Endothelial cell of umbilical vein (primary cell): ENCODE measurements at regions not wholly inside any gene's neighbourhood (a gene's known extent, or its start where the extent isn't known, plus 50 kb on each side); places are given as distances from the start of the nearest gene placed in this dataset.

Experiments
- BruUV-seq: library from RNA; stranded (reverse); fragments of 400-500 nt; replicated peaks from 2 replicates; lab custom pipeline; 2021; lab: Mats Ljungman, UMichigan
- CTCF ChIA-PET: fragments of 300-600, 350-600 bp; sonication (Branson Sonifier 250); formaldehyde crosslinking; loops from one replicate; lab custom pipeline; 2021; ENCODE audit warnings: antibody characterized with exemption, inconsistent platforms; lab: Charles Lee
- POLR2A ChIA-PET: fragments of 300-600, 350-600 bp; sonication (Branson Sonifier 250); formaldehyde crosslinking; loops from one replicate; lab custom pipeline; 2021; ENCODE audit warnings: antibody characterized with exemption, inconsistent platforms; lab: Charles Lee
- DNase-seq: peaks from one replicate; pipeline ENCODE4 v3.0.0-alpha.2; 2011; ENCODE audit warnings: low read depth, low spot score
- FAIRE-seq: peaks from 2 replicates; lab custom pipeline; 2011; peaks lifted over from hg19 to GRCh38; lab: Jason Lieb, UNC
- H2AFZ ChIP-seq: 2 replicates; pipeline ENCODE4 v1.6.0; 2012; ENCODE audit warnings: low read depth, low read length, control low read depth, inconsistent platforms
- H3K27ac ChIP-seq: 2 replicates; pipeline ENCODE4 v1.5.1; 2011; ENCODE audit warnings: low read depth, mild to moderate bottlenecking, control low read depth, low read length, moderate library complexity; ENCODE audit not compliant: insufficient read depth
- H3K27me3 ChIP-seq, 2 experiments: 2 replicates each; pipeline versions ENCODE4 v1.6.0 to v1.6.1; 2011; ENCODE audit warnings: low read length in 2 of 2, mixed read lengths in 1 of 2; ENCODE audit not compliant: control insufficient read depth in 2 of 2, insufficient read depth in 2 of 2
- H3K36me3 ChIP-seq, 2 experiments: 2 replicates in 1 of 2; 3 replicates in 1 of 2; pipeline ENCODE4 v1.5.1; 2011; ENCODE audit warnings: low read length in 2 of 2, mild to moderate bottlenecking in 1 of 2, moderate library complexity in 1 of 2; ENCODE audit not compliant: control insufficient read depth in 2 of 2, insufficient read depth in 2 of 2; ENCODE audit errors: extremely low read depth in 1 of 2
- H3K4me1 ChIP-seq: 3 replicates; pipeline ENCODE4 v1.5.1; 2011; ENCODE audit warnings: mild to moderate bottlenecking, low read length; ENCODE audit not compliant: control insufficient read depth, insufficient read depth; ENCODE audit errors: extremely low read depth
- H3K4me2 ChIP-seq: 2 replicates; pipeline ENCODE4 v1.6.1; 2011; ENCODE audit warnings: low read length, control low read depth, mixed read lengths; ENCODE audit not compliant: insufficient read depth
- H3K4me3 ChIP-seq, 3 experiments: fragments of 200-600 bp in 1 of 3; sonication (generic), shearing (Covaris generic) in 1 of 3; replicated peaks in 1 of 3; 2 replicates each; pipeline ENCODE4 v1.5.1; 2011 to 2016; ENCODE audit warnings: control low read depth in 3 of 3, low read length in 3 of 3, mild to moderate bottlenecking in 2 of 3, inconsistent platforms in 1 of 3, low read depth in 1 of 3, moderate library complexity in 1 of 3; ENCODE audit not compliant: insufficient read depth in 1 of 3
- H3K79me2 ChIP-seq: 2 replicates; pipeline ENCODE4 v1.6.0; 2012; ENCODE audit warnings: low read length, inconsistent platforms; ENCODE audit not compliant: control insufficient read depth, insufficient read depth
- H3K9ac ChIP-seq: replicated peaks from 2 replicates; pipeline ENCODE3; 2011; ENCODE audit warnings: low read length, control low read depth; ENCODE audit not compliant: insufficient read depth; ENCODE audit errors: extremely low read depth
- H3K9me1 ChIP-seq: replicated peaks from 3 replicates; pipeline ENCODE4 v1.6.0; 2011; ENCODE audit warnings: mild to moderate bottlenecking, low read length; ENCODE audit not compliant: control insufficient read depth, insufficient read depth; ENCODE audit errors: extremely low read depth
- H3K9me3 ChIP-seq: replicated peaks from 2 replicates; pipeline ENCODE4 v1.5.1; 2012; ENCODE audit warnings: low read length, inconsistent platforms; ENCODE audit not compliant: control insufficient read depth, insufficient read depth
- H4K20me1 ChIP-seq: replicated peaks from 2 replicates; pipeline ENCODE3; 2011; ENCODE audit warnings: mild to moderate bottlenecking, low read length; ENCODE audit not compliant: control insufficient read depth, insufficient read depth; ENCODE audit errors: extremely low read depth
- CTCF ChIP-seq, 2 donors: IDR thresholded peaks; 1 replicate in 1 of 2; 2 replicates in 1 of 2; pipeline ENCODE4 v1.5.1; 2011; ENCODE audit warnings: low read length in 2 of 2, mild to moderate bottlenecking in 2 of 2, moderate library complexity in 2 of 2, control low read depth in 1 of 2, inconsistent platforms in 1 of 2, low read depth in 1 of 2; ENCODE audit not compliant: insufficient read depth in 1 of 2; ENCODE audit errors: extremely low read depth in 1 of 2
- EZH2 ChIP-seq: IDR thresholded peaks from 2 replicates; pipeline ENCODE4 v1.6.1; 2012; ENCODE audit warnings: borderline replicate concordance, low read depth, mild to moderate bottlenecking, moderate library complexity, low read length, inconsistent platforms; ENCODE audit not compliant: severe bottlenecking
- FOS ChIP-seq: IDR thresholded peaks from 2 replicates; pipeline ENCODE4 v1.6.1; 2011; ENCODE audit warnings: mild to moderate bottlenecking, low read length, moderate library complexity, borderline replicate concordance; ENCODE audit not compliant: insufficient read depth
- GATA2 ChIP-seq: IDR thresholded peaks from 2 replicates; pipeline ENCODE4 v1.7.0; 2011; ENCODE audit warnings: low read depth, mild to moderate bottlenecking, moderate library complexity, mixed read lengths, low read length; ENCODE audit not compliant: insufficient read length, insufficient read depth
- JUN ChIP-seq: IDR thresholded peaks from 2 replicates; pipeline ENCODE4 v1.6.1; 2011; ENCODE audit warnings: borderline replicate concordance, low read depth; ENCODE audit not compliant: insufficient read length, insufficient read depth
- MAX ChIP-seq: IDR thresholded peaks from 2 replicates; pipeline ENCODE4 v1.6.1; 2011; ENCODE audit not compliant: insufficient read depth, insufficient read length
- MYC ChIP-seq: IDR thresholded peaks from one replicate; pipeline ENCODE4 v1.6.1; 2011; ENCODE audit warnings: mild to moderate bottlenecking, low read depth, low read length
- POLR2A ChIP-seq: IDR thresholded peaks from 2 replicates; pipeline ENCODE4 v1.6.1; 2012; ENCODE audit warnings: low read depth, mild to moderate bottlenecking, control low read depth, low read length
- POLR2AphosphoS5 ChIP-seq: IDR thresholded peaks from 2 replicates; pipeline ENCODE4 v1.6.1; 2012; ENCODE audit warnings: low read depth, mild to moderate bottlenecking, control low read depth, low read length, moderate library complexity; ENCODE audit not compliant: insufficient read depth
- dilution Hi-C: fragments of 300-500 bp; cut with MboI; formaldehyde crosslinking; loops from one replicate; pipeline ENCODE4 v1.15.0; 2019; ENCODE audit warnings: low sequenced_read_pairs; ENCODE audit not compliant: extremely low pct_ligation_motif_present
- intact Hi-C: fragments of 100-400 bp; cut with micrococcal nuclease; formaldehyde crosslinking; loops from one replicate; pipeline ENCODE4 v1.10.0; 2022

- intact Hi-C loops: no loop called here
Observed at GRCh38 chr22:49444781-49445180, 382.9 kb downstream of the BRD1 start.

GRCh38 chr22:49440931-49441330 is 386.7 kb downstream of the BRD1 start:
- intact Hi-C loops (no loop called here), dilution Hi-C loops (no loop called here)
- TF ChIP-seq MAX (no peak), GATA2 (no peak), FOS (no peak), CTCF (IDR thresholded peaks at IDR 0.05; ENCODE audit: extremely low read depth in 1 of 2, insufficient read depth in 1 of 2, low read depth in 1 of 2, low read length in 2 of 2) (no peak), JUN (no peak), MYC (no peak), EZH2 (no peak), POLR2AphosphoS5 (no peak), POLR2A (no peak)
- no peak overlapping the region for H2AFZ ChIP-seq
- ChIA-PET POLR2A (no interaction called here), CTCF (no interaction called here)
- H3K27ac ChIP-seq: no peak overlapping the region
- H3K27me3 ChIP-seq: no peaks in the 10 kb centered on the region
- H3K4me2 ChIP-seq: no peak overlapping the region
- H3K9me3 ChIP-seq: no peaks in the 10 kb centered on the region
- no TSS peak for BruUV-seq
- H3K4me3 ChIP-seq: no peak overlapping the region
- H3K79me2 ChIP-seq: no peaks in the 10 kb centered on the region
- no peaks in the 10 kb centered on the region for H3K4me1 ChIP-seq
- no peak for DNase-seq
- no peak overlapping the region for H3K9ac ChIP-seq
- H3K9me1 ChIP-seq: no peaks in the 10 kb centered on the region
- FAIRE-seq: no peak
- H3K36me3 ChIP-seq: no peaks in the 10 kb centered on the region
- H4K20me1 ChIP-seq: no peaks in the 10 kb centered on the region

More at GRCh38 chr22:49444781-49445180, 382.9 kb downstream of the BRD1 start:
- DNase-seq (no peak), FAIRE-seq (no peak)
- BruUV-seq: no TSS peak
- Histone ChIP-seq H3K27me3 (no peaks in the 10 kb centered on the region), H3K9me1 (no peaks in the 10 kb centered on the region), H3K36me3 (no peaks in the 10 kb centered on the region), H3K9me3 (peaks cover 2% of the 10 kb centered on the region), H3K4me2 (no peak overlapping the region), H2AFZ (no peak overlapping the region), H3K9ac (no peak overlapping the region), H4K20me1 (no peaks in the 10 kb centered on the region), H3K27ac (no peak overlapping the region), H3K4me3 (no peak overlapping the region), H3K4me1 (no peaks in the 10 kb centered on the region), H3K79me2 (no peaks in the 10 kb centered on the region)
- POLR2A ChIA-PET: no interaction called here
- dilution Hi-C loops: no loop called here
- TF ChIP-seq MAX (no peak), JUN (no peak), EZH2 (no peak)
- CTCF ChIA-PET: no interaction called here
